OCI-M2 (cell line): ENCODE measurements at regions not wholly inside any gene's neighbourhood (a gene's known extent, or its start where the extent isn't known, plus 50 kb on each side); places are given as distances from the start of the nearest gene placed in this dataset.

Experiments used
- DNase-seq: peaks from one replicate; lab custom pipeline; 2025; ENCODE audit not compliant: unreplicated experiment; lab: John Stamatoyannopoulos, UW

GRCh38 chr18:28823506-28824182, 646.7 kb upstream of the CDH2 start:
- no peak for DNase-seq

GRCh38 chr18:28820353-28820752, 643.4 kb upstream of the CDH2 start:
- no peak for DNase-seq

GRCh38 chr18:28816155-28816554, 639.2 kb upstream of the CDH2 start:
- DNase-seq = no peak

- no peak for DNase-seq
These were observed 637.4 kb upstream of the CDH2 start for GRCh38 chr18:28814365-28814764.

GRCh38 chr18:28808373-28808772, 631.4 kb upstream of the CDH2 start:
- no peak for DNase-seq

- no peak for DNase-seq
These were observed 628.6 kb upstream of the CDH2 start for GRCh38 chr18:28805491-28805890.

GRCh38 chr18:28804512-28805202, 627.7 kb upstream of the CDH2 start:
- no peak for DNase-seq

- DNase-seq = no peak
These were observed 625.6 kb upstream of the CDH2 start for GRCh38 chr18:28802546-28802945.

GRCh38 chr18:28801876-28802275, 624.9 kb upstream of the CDH2 start:
- DNase-seq = no peak

GRCh38 chr18:28794459-28795245, 617.7 kb upstream of the CDH2 start:
- DNase-seq = no peak

- DNase-seq = no peak
These were observed 617.0 kb upstream of the CDH2 start for GRCh38 chr18:28793901-28794300.

GRCh38 chr18:28792404-28793086, 615.6 kb upstream of the CDH2 start:
- no peak for DNase-seq

GRCh38 chr18:28791101-28791500, 614.2 kb upstream of the CDH2 start:
- no peak for DNase-seq

GRCh38 chr18:28789502-28789901, 612.6 kb upstream of the CDH2 start:
- no peak for DNase-seq

- no peak for DNase-seq
These were observed 610.0 kb upstream of the CDH2 start for GRCh38 chr18:28786926-28787325.

- DNase-seq = no peak
These were observed 604.9 kb upstream of the CDH2 start for GRCh38 chr18:28781616-28782362.

- no peak for DNase-seq
These were observed 601.8 kb upstream of the CDH2 start for GRCh38 chr18:28778706-28779105.

GRCh38 chr18:28777756-28778155, 600.8 kb upstream of the CDH2 start:
- DNase-seq = no peak

- no peak for DNase-seq
These were observed 594.9 kb upstream of the CDH2 start for GRCh38 chr18:28771849-28772248.
